ENCODE measurements at regions not wholly inside any gene's neighbourhood (a gene's known extent, or its start where the extent isn't known, plus 50 kb on each side); places are given as distances from the start of the nearest gene placed in this dataset.

DNA sequence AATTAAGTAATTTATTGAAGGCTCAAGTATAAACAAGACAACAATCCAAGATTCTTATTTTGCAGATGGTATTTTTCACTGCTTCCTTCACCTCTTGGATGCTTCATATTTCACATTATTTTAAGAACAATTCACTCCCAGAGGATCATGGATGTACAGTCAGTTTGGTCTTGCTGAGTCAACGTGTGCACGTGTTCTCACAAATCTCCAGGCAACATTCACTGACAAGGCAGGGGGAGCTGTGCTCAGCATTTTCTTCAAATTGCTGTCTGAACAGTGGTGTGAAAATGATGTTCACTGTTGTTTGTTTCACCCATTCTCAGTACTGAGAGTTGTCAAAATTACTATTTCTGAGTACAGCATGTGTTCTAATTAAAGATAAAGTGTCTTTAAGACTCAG, 118.3 kb upstream of the SLC38A4 start (continued):
- TF ChIP-seq ELF1 (IDR thresholded peaks at IDR 0.05; ENCODE audit: borderline replicate concordance, low read depth) (no peak), ZNF274 (IDR thresholded peaks at IDR 0.05; ENCODE audit: low read depth, low read length) (no peak), ZFX (IDR thresholded peaks at IDR 0.05) (no peak), SP1 (IDR thresholded peaks at IDR 0.05; ENCODE audit: low read depth) (no peak), POLR2A (IDR thresholded peaks at IDR 0.05; ENCODE audit: borderline replicate concordance, extremely low read depth, insufficient read depth, insufficient read length) (no peak), POLR2AphosphoS5 (IDR thresholded peaks at IDR 0.05; ENCODE audit: low read depth, low read length) (no peak), FOSL1 (IDR thresholded peaks at IDR 0.05; ENCODE audit: low read depth) (no peak), SIN3A (IDR thresholded peaks at IDR 0.05; ENCODE audit: low read depth) (no peak)
- TF ChIP-seq, protein P1, sequence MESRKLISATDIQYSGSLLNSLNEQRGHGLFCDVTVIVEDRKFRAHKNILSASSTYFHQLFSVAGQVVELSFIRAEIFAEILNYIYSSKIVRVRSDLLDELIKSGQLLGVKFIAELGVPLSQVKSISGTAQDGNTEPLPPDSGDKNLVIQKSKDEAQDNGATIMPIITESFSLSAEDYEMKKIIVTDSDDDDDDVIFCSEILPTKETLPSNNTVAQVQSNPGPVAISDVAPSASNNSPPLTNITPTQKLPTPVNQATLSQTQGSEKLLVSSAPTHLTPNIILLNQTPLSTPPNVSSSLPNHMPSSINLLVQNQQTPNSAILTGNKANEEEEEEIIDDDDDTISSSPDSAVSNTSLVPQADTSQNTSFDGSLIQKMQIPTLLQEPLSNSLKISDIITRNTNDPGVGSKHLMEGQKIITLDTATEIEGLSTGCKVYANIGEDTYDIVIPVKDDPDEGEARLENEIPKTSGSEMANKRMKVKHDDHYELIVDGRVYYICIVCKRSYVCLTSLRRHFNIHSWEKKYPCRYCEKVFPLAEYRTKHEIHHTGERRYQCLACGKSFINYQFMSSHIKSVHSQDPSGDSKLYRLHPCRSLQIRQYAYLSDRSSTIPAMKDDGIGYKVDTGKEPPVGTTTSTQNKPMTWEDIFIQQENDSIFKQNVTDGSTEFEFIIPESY (IDR thresholded peaks at IDR 0.05; ENCODE audit: extremely low read depth, insufficient replicate concordance, low read length) = no peak
- TF ChIP-seq, protein P2, sequence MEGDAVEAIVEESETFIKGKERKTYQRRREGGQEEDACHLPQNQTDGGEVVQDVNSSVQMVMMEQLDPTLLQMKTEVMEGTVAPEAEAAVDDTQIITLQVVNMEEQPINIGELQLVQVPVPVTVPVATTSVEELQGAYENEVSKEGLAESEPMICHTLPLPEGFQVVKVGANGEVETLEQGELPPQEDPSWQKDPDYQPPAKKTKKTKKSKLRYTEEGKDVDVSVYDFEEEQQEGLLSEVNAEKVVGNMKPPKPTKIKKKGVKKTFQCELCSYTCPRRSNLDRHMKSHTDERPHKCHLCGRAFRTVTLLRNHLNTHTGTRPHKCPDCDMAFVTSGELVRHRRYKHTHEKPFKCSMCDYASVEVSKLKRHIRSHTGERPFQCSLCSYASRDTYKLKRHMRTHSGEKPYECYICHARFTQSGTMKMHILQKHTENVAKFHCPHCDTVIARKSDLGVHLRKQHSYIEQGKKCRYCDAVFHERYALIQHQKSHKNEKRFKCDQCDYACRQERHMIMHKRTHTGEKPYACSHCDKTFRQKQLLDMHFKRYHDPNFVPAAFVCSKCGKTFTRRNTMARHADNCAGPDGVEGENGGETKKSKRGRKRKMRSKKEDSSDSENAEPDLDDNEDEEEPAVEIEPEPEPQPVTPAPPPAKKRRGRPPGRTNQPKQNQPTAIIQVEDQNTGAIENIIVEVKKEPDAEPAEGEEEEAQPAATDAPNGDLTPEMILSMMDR (IDR thresholded peaks at IDR 0.05 in 2 of 3, conservative IDR thresholded peaks at IDR 0.05 in 1 of 3; ENCODE audit: borderline replicate concordance in 1 of 3, insufficient read depth in 1 of 3, low read depth in 2 of 3, low read length in 2 of 3) = 0 out of 6 replicates have a peak, but pooled peaks of 2 of the 3 experiments have one; percentile 18 to 24
- TF ChIP-seq, protein P3, sequence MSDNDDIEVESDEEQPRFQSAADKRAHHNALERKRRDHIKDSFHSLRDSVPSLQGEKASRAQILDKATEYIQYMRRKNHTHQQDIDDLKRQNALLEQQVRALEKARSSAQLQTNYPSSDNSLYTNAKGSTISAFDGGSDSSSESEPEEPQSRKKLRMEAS (IDR thresholded peaks at IDR 0.05) = peak; percentile 86

DNA sequence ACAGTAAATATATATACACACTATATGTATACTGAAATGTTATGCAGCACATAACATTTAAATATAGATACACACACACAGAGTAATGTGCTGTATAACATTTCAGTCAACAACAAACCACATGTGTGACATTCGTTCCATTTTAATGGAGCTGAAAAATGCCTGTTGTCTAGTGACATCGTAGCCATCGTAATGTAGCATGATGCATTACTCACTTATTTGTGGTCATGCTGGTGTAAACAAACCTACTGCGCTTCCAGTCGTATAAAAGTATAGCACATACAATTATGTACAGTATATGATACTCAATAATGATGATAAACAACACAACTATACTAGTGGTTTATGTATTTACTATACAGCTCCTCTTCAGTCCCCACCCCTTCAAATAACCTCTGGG, 119.0 kb upstream of the SLC38A4 start:
- H3K27me3 ChIP-seq (ENCODE audit: insufficient read depth, low read length) = no peaks in the 10 kb centered on the region
- H3K4me3 ChIP-seq (replicated peaks in 1 of 2; ENCODE audit: low read depth in 1 of 2, low read length in 2 of 2) = no peak overlapping the region
- H3K4me2 ChIP-seq (ENCODE audit: low read length) = no peak overlapping the region
- no peak overlapping the region for H3K27ac ChIP-seq (ENCODE audit: low read depth, low read length)
- ATAC-seq = no peak
- DNase-seq (ENCODE audit: low read depth, low spot score) = no peak
- ChIA-PET POLR2A (no interaction called here), CTCF (interaction anchor here (0.8 to 1.4 kb wide), 3 partner anchors 9 to 820 kb away, joined by 3 to 4 read pairs (median 3); no protein-coding TSS in a partner anchor), RAD21 (ENCODE audit: low non-redundant PET in 1 of 2, low total read pairs in 2 of 2, uncharacterized antibody in 2 of 2, unreplicated experiment in 2 of 2) (no interaction called here)
- no peaks in the 10 kb centered on the region for H3K79me2 ChIP-seq (ENCODE audit: insufficient read depth, low read length)
- no peaks in the 10 kb centered on the region for H3K36me3 ChIP-seq (ENCODE audit: control insufficient read depth in 1 of 2, insufficient read depth in 2 of 2, low read length in 2 of 2)
- no peak overlapping the region for H2AFZ ChIP-seq (ENCODE audit: low read depth, low read length, poor library complexity, severe bottlenecking)
- intact Hi-C loops (cut with micrococcal nuclease) = no loop called here
- no peaks in the 10 kb centered on the region for H3K9me2 ChIP-seq (ENCODE audit: insufficient read depth)
- BruUV-seq (replicated peaks) = no TSS peak
- no peaks in the 10 kb centered on the region for H4K20me1 ChIP-seq (ENCODE audit: insufficient read depth)
- peaks cover 0 to 13% of the 10 kb centered on the region in 2 experiments; a peak in 2 of 4 replicates for H3K4me1 ChIP-seq (ENCODE audit: control insufficient read depth in 1 of 2, insufficient read depth in 2 of 2, low read length in 2 of 2)
- no peak for TF ChIP-seq JUND (IDR thresholded peaks at IDR 0.05)
- no peak for TF ChIP-seq SP1 (IDR thresholded peaks at IDR 0.05; ENCODE audit: low read depth)
- no peak for TF ChIP-seq POLR2AphosphoS5 (IDR thresholded peaks at IDR 0.05; ENCODE audit: low read depth, low read length)
- TF ChIP-seq EGR1 (IDR thresholded peaks at IDR 0.05; ENCODE audit: low read depth) = no peak
- no peak for TF ChIP-seq EZH2phosphoT487 (IDR thresholded peaks at IDR 0.05; ENCODE audit: borderline replicate concordance)
- TF ChIP-seq RAD21 (IDR thresholded peaks at IDR 0.05; ENCODE audit: low read depth) = no peak
- no peak for TF ChIP-seq POLR2A (IDR thresholded peaks at IDR 0.05; ENCODE audit: borderline replicate concordance, extremely low read depth, insufficient read depth, insufficient read length)
- no peak for TF ChIP-seq SRF (IDR thresholded peaks at IDR 0.05; ENCODE audit: low read depth)
- TF ChIP-seq, protein P2 (IDR thresholded peaks at IDR 0.05 in 2 of 3, conservative IDR thresholded peaks at IDR 0.05 in 1 of 3; ENCODE audit: borderline replicate concordance in 1 of 3, insufficient read depth in 1 of 3, low read depth in 2 of 3, low read length in 2 of 3) = no peak
- H3K9me3 ChIP-seq (ENCODE audit: control insufficient read depth in 1 of 2, insufficient read depth in 1 of 2, low read depth in 1 of 2, low read length in 2 of 2) = no peaks in the 10 kb centered on the region
- H3K9ac ChIP-seq (ENCODE audit: low read length) = no peak overlapping the region
